HG02938 (cell line): ENCODE measurements at regions not wholly inside any gene's neighbourhood (a gene's known extent, or its start where the extent isn't known, plus 50 kb on each side); places are given as distances from the start of the nearest gene placed in this dataset.

Source experiments
- ATAC-seq: cut with Tn5 transposase; IDR thresholded peaks from one replicate; pipeline ENCODE4 v1.9.1; 2021; ENCODE audit warnings: mild to moderate bottlenecking, moderate library complexity; ENCODE audit not compliant: unreplicated experiment

GRCh38 chr13:47092202-47092601, 195.3 kb upstream of the HTR2A start:
- ATAC-seq: no peak

DNA sequence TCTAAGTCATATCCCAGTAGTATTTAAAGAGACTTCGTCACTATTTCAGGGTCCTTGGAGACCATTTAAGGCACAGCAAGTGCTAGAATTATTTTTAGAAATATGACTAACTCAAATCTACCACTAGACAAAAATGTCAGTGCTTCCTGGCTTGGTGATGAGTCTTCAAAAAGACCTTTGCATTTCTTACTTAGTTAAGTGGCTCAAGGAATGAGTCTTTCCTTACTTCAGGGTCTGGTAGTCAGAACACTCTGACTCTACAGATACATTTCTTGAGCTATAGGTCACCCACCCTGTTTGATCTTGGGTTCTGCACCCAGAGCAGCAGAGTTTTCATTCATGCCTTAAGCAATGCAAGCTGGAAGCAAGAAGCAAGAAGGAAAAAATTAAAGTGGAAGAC, 191.0 kb upstream of the HTR2A start:
- no peak for ATAC-seq

GRCh38 chr13:47087241-47087640, 190.4 kb upstream of the HTR2A start:
- no peak for ATAC-seq

GRCh38 chr13:47085346-47085745, 188.5 kb upstream of the HTR2A start:
- no peak for ATAC-seq

- ATAC-seq: no peak
Measured at GRCh38 chr13:47081850-47082249, 185.0 kb upstream of the HTR2A start.

- ATAC-seq: no peak
Measured at GRCh38 chr13:47081246-47081645, 184.4 kb upstream of the HTR2A start.

- no peak for ATAC-seq
Measured at GRCh38 chr13:47080621-47081020, 183.8 kb upstream of the HTR2A start.

GRCh38 chr13:47076500-47076899, 179.6 kb upstream of the HTR2A start:
- no peak for ATAC-seq

DNA sequence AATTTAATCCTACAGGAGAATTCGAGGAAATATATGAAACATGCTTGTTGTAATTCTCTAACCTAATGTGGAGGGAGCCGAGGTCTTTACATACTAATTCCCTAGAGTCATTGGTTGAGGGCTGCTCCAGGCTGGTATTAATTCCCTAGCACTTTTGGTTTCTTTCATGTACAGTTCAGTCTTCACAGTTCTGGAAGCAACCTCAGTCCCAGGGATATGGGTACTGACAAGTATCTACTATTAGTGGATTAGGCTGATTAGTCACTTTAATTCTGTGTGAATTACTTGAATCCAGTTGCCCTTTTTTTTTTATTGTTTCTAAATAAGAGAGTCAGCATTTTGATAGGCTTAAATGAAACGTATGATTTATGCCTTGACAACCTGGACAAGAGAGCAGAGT, 172.3 kb upstream of the HTR2A start:
- no peak for ATAC-seq

DNA sequence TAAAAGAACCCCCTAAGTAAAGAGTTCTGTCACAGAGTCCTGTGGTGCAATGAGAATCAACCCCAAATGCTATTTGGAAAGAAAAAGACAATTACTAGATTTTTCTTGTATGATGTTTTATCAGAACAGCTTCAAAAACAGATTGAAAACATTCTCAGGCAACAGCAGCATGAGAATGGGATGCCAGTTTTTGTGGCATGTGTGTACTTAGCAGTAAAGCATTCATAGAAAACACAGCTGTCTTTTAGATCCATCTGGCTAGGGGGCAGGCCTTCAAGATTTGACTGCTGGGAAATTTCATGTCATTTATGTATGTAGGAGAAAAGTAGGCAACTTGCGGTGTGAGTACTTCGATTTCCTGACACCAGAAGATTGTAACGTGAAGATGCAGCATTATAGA, 170.5 kb upstream of the HTR2A start:
- no peak for ATAC-seq

DNA sequence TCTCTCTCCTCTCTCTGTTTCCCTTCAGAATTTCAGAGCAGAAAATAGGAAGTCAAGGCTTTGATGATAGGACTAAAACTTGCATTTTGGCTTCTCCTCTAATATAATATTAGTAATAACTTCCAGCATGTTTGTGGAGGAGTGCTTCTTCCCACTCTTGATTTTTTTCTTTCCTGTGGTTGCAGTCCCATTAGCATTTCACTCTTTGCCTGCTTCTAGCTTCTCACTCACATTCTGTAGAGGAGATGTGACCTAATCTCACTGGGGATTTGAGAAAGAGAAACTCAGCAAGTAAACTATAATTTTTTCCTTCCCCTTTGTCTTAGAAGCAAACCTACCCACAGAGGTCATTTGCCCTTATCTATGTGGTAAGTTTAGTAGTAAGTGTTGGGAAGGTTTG, 169.4 kb upstream of the HTR2A start:
- no peak for ATAC-seq

DNA sequence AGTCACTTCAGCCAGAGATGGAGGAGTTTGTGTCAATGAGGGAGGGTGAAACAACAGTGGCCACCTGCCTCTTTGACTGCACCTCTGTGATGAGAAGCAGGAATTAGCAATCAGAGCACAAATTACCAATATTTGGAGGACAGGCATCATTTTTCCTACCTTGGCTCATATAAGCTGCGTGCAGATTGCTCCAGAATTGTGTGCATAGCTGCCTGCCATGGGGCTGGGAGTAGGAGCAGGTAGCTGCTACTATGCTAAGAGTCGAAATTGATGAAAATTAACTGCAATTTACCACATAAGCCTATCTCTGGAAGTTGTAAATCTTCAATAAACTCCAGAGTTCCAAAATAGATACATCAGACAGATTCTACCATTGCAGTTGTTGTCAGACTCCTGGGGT, 167.5 kb upstream of the HTR2A start:
- ATAC-seq: no peak

GRCh38 chr13:47049276-47049989, 152.6 kb upstream of the HTR2A start:
- no peak for ATAC-seq

DNA sequence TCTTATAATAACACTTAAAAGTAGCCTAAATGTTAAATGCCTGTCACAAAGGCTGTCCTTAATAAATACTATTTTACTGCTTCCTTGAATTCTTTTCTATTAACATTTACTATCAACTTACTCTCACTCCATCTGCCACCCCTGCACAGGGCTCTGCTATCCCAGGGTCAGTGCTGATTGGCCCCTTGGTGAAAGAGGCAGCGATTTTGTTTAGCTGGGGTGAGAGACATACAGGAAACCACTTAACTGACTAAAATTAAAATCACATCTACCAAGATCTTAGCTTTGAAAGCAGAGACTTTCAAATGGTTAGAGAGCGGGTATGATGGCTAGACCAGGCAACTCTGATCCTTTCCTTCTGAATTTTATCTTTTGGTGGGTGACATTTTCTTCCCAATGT, 149.9 kb upstream of the HTR2A start:
- no peak for ATAC-seq

GRCh38 chr13:47044842-47045241, 148.0 kb upstream of the HTR2A start:
- ATAC-seq: no peak

DNA sequence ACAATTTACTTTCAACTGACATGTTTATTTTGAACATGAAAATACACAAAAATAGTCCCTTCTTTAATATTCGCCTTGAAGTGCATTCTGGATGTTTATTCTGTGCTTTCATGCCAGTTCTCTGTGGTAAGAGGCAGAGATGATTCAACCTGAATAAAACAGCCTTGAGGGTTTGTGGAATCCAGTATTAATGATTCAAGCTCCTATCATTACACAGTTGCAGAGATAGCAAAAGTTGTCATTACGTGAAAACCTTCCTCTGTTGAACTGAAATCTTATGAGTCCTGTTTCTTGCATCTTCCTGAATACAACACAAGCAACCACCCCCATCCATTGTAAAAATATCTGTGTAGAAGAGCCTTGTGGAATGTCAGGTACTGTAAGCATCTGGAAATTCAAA, 142.3 kb upstream of the HTR2A start:
- ATAC-seq: no peak

- ATAC-seq: no peak
Measured at GRCh38 chr13:47038188-47038587, 141.3 kb upstream of the HTR2A start.

GRCh38 chr13:47036294-47037008, 139.6 kb upstream of the HTR2A start:
- peak; percentile 100 for ATAC-seq

- no peak for ATAC-seq
Measured at GRCh38 chr13:47033216-47033615, 136.4 kb upstream of the HTR2A start.

- ATAC-seq: no peak
Measured at GRCh38 chr13:47027780-47028437, 131.1 kb upstream of the HTR2A start.

GRCh38 chr13:47025791-47026447, 129.1 kb upstream of the HTR2A start:
- ATAC-seq: no peak

DNA sequence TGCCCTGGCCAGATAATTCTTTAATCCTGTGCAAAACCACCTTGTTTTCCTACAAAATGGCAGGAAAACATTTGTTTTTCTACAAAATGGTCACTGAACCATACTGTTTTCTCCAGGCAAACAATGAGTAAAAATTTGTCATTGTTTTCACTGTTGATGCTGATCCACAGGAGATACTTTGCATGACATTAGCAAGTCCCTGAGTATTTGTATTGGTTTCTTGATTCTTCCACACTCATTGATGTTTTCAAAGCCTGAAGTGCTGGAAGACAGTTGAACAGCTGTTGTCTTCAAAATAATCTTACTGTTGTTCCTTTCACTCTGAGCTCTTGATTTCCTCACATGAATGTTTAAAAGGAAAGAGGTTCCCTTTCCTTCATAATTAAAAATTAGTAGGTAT, 123.1 kb upstream of the HTR2A start:
- no peak for ATAC-seq
